ENCODE measurements at regions not wholly inside any gene's neighbourhood (a gene's known extent, or its start where the extent isn't known, plus 50 kb on each side); places are given as distances from the start of the nearest gene placed in this dataset.

DNA sequence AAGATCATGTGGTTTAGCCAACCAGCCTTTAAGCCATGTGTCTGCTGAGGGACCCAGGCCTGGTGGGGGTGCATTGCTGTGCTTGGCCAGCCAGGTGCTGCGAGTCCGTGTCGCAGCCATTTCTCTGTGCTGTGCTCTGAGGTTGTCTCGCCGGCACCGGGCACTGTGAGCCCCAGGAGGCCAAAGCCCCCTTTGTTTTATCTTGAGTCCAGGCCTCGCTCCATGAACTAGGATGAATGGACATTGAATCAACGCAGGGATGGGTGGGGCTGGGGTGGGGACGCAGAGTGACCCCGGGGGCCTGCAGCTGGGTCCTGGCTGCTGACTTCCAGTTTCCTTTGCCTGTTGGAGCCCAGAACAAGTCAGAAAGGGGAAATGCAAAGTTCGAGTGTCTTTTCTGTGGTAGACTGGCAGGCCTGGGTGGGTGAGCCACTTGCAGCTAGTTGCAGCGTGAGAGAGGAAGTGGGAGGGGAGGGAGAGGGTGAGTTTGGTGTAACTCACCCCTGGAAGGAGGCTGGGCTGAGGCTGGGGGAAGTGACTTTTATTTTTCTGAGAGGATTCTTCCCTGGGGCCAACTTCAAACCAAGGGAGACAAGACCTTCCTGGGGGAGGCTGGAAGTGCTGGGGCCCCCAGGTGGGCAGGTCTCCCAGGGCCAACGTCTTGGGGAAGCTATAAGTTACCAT, 324.7 kb downstream of the SEC14L1 start:
- Histone ChIP-seq H3K4me1 (ENCODE audit: control insufficient read depth, insufficient read depth, low read length, poor library complexity, severe bottlenecking) (peaks cover 98% of the 10 kb centered on the region), H3K36me3 (ENCODE audit: control insufficient read depth, insufficient read depth, low read length) (peaks cover 34% of the 10 kb centered on the region), H3K27ac (ENCODE audit: insufficient read depth, low read length, poor library complexity, severe bottlenecking) (peak overlapping the region; percentile 91), H3K9me3 (ENCODE audit: control insufficient read depth in 2 of 2, low read length in 2 of 2) (no peaks in the 10 kb centered on the region), H3K27me3 (ENCODE audit: control insufficient read depth, insufficient read depth, low read length) (no peaks in the 10 kb centered on the region), H3K4me3 (ENCODE audit: low read depth, low read length) (peak overlapping the region; percentile 49)
- Mint-ChIP-seq H3K4me3 (peak overlapping the region; percentile 43 to 89 (median 84)), H3K4me1 (peaks cover 12 to 95% (median 59%) of the 10 kb centered on the region in 4 donors), H3K36me3 (peaks cover 47% of the 10 kb centered on the region), H3K27me3 (no peaks in the 10 kb centered on the region), H3K9me3 (peaks cover 0 to 5% (median 0%) of the 10 kb centered on the region in 7 donors), H3K27ac (peak overlapping the region; percentile 95 to 98 (median 96))
- ATAC-seq (ENCODE audit: low read depth in 2 of 2): peak; percentile 92 to 93
- DNase-seq: peak; percentile 61 to 94 (median 82)

DNA sequence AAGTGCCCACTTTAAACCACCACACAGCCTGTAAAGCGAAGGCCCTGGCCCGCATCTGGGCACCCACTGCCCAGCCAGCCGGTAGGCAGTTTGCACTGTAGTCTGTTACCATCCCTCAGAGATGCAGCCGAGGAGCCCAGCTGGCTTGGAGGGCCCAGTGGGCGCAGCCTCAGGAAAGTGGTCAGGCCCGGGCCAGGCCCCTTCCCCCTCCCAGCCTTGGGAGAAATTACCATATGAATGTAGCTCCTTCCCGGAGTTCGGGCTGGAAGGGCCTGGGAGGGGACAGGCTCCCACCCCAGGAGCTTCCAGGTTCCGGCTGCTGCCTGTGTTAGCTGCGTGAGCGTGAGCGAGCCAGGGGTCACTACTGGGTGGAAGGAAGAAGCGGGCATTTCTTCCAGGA, 325.4 kb downstream of the SEC14L1 start:
- H3K27ac ChIP-seq (ENCODE audit: insufficient read depth, low read length, poor library complexity, severe bottlenecking): peak overlapping the region; percentile 91
- Mint-ChIP-seq H3K9me3 (peaks cover 0 to 5% (median 0%) of the 10 kb centered on the region in 7 donors), H3K36me3 (peaks cover 51% of the 10 kb centered on the region), H3K27ac (peak overlapping the region; percentile 92 to 98 (median 95)), H3K4me3 (peak overlapping the region; percentile 43 to 89 (median 84)), H3K4me1 (peaks cover 12 to 96% (median 59%) of the 10 kb centered on the region in 4 donors), H3K27me3 (no peaks in the 10 kb centered on the region)
- no peak for DNase-seq
- peaks cover 41% of the 10 kb centered on the region for H3K36me3 ChIP-seq (ENCODE audit: control insufficient read depth, insufficient read depth, low read length)
- H3K9me3 ChIP-seq (ENCODE audit: control insufficient read depth in 2 of 2, low read length in 2 of 2): no peaks in the 10 kb centered on the region
- H3K4me1 ChIP-seq (ENCODE audit: control insufficient read depth, insufficient read depth, low read length, poor library complexity, severe bottlenecking): peaks cover 98% of the 10 kb centered on the region
- H3K27me3 ChIP-seq (ENCODE audit: control insufficient read depth, insufficient read depth, low read length): no peaks in the 10 kb centered on the region
- H3K4me3 ChIP-seq (ENCODE audit: low read depth, low read length): peak overlapping the region; percentile 18
- ATAC-seq (ENCODE audit: low read depth in 2 of 2): no peak

DNA sequence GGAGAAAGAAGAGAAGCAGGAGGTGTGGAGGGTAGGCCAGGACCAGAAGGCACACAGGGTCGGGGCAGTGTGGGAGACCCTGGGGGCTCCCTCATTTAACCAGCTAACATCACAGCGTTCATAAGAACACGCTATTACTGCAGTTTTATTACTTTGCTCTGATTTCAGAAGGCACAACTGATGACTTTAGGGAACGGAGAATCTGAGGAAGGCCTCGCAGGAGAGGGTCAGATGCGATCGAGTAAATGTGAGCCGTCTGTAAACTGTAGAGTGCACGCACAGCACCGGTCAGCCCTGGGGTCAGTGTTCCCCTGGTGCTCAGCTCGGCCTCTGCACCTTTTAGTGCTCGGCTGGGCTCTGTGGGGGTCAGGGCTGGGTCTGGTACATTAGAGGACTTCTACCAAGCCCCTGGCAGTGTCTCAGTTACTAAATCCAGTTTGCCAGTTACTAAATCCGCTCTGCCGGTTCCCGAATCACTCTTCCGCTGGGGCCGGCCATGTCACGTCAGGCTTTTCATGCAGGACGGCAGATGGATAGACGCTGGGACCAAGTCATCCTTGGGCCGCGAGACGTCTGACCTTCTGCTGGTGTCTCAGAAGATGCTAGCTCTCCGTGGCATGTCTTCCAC, 325.9 kb downstream of the SEC14L1 start:
- Mint-ChIP-seq H3K4me1 (peaks cover 8 to 96% (median 56%) of the 10 kb centered on the region in 4 donors), H3K36me3 (peaks cover 53% of the 10 kb centered on the region), H3K9me3 (peaks cover 0 to 5% (median 0%) of the 10 kb centered on the region in 7 donors), H3K27ac (peak overlapping the region; percentile 92 to 98 (median 95)), H3K27me3 (no peaks in the 10 kb centered on the region), H3K4me3 (peak overlapping the region; percentile 43 to 89 (median 84))
- ATAC-seq (ENCODE audit: low read depth in 2 of 2) (no peak), DNase-seq (no peak)
- no peaks in the 10 kb centered on the region for H3K9me3 ChIP-seq (ENCODE audit: control insufficient read depth in 2 of 2, low read length in 2 of 2)
- H3K27ac ChIP-seq (ENCODE audit: insufficient read depth, low read length, poor library complexity, severe bottlenecking): peak overlapping the region; percentile 91
- H3K4me3 ChIP-seq (ENCODE audit: low read depth, low read length): peak overlapping the region; percentile 18
- H3K36me3 ChIP-seq (ENCODE audit: control insufficient read depth, insufficient read depth, low read length): peaks cover 44% of the 10 kb centered on the region
- peaks cover 98% of the 10 kb centered on the region for H3K4me1 ChIP-seq (ENCODE audit: control insufficient read depth, insufficient read depth, low read length, poor library complexity, severe bottlenecking)
- no peaks in the 10 kb centered on the region for H3K27me3 ChIP-seq (ENCODE audit: control insufficient read depth, insufficient read depth, low read length)

DNA sequence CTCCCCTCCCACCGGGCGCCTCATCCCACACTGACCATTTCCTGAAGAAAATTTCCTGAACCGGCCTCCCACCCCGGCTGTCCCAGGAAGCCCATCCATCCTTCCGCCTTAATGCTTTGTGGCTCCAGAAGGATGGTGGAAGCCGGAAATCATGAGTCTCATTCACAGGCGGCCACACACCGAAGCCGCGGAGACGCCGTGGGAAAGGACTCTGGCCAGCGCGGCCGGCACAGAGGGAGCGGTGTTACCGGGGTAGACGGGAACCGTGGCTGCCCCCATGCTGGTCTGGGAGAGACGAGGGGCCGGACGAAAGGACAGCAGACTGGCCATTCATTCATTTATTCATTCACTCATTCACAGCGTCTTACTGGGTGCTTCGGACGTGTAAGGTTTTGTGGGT, 326.8 kb downstream of the SEC14L1 start:
- Histone ChIP-seq H3K4me3 (ENCODE audit: low read depth, low read length) (no peak overlapping the region), H3K27ac (ENCODE audit: insufficient read depth, low read length, poor library complexity, severe bottlenecking) (peak overlapping the region; percentile 43), H3K4me1 (ENCODE audit: control insufficient read depth, insufficient read depth, low read length, poor library complexity, severe bottlenecking) (peaks cover 98% of the 10 kb centered on the region), H3K36me3 (ENCODE audit: control insufficient read depth, insufficient read depth, low read length) (peaks cover 47% of the 10 kb centered on the region), H3K27me3 (ENCODE audit: control insufficient read depth, insufficient read depth, low read length) (no peaks in the 10 kb centered on the region), H3K9me3 (ENCODE audit: control insufficient read depth in 2 of 2, low read length in 2 of 2) (no peaks in the 10 kb centered on the region)
- H3K9me3 Mint-ChIP-seq: peaks cover 0 to 5% (median 0%) of the 10 kb centered on the region in 7 donors
- ATAC-seq (ENCODE audit: low read depth in 2 of 2) (no peak), DNase-seq (no peak)
- H3K4me1 Mint-ChIP-seq: peaks cover 16 to 96% (median 59%) of the 10 kb centered on the region in 4 donors
- H3K4me3 Mint-ChIP-seq: peak overlapping the region in 2 of 4 donors; percentile 43 to 82
- peaks cover 56% of the 10 kb centered on the region for H3K36me3 Mint-ChIP-seq
- H3K27me3 Mint-ChIP-seq: no peaks in the 10 kb centered on the region
- peak overlapping the region in 1 of 3 donors; percentile 97 for H3K27ac Mint-ChIP-seq

DNA sequence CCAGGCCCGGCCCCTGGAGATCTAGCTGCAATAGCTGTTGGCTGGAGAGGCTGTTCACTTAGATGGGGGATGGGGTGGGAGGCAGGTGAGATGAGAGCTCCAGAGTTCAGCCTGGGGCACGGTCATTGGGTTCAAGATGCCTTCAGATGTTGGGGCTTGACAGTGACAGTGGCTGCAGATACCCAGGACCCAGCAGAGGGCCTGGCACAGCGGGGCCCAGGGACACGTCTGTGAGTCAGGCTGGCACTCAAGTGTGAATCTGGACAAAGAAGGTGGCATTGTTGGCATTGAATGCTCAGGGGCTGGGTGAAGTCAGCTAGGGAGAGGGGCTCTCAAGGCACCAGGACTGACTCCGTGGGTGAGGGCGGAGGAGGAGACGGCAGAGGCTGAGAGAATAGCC, 328.1 kb downstream of the SEC14L1 start:
- no peak overlapping the region for H3K4me3 ChIP-seq (ENCODE audit: low read depth, low read length)
- Mint-ChIP-seq H3K4me1 (peaks cover 25 to 98% (median 62%) of the 10 kb centered on the region in 4 donors), H3K9me3 (peaks cover 0 to 5% (median 0%) of the 10 kb centered on the region in 7 donors), H3K4me3 (peak overlapping the region; percentile 54 to 82 (median 66)), H3K27me3 (no peaks in the 10 kb centered on the region), H3K36me3 (peaks cover 62% of the 10 kb centered on the region), H3K27ac (peak overlapping the region; percentile 91 to 97 (median 96))
- H3K9me3 ChIP-seq (ENCODE audit: control insufficient read depth in 2 of 2, low read length in 2 of 2): no peaks in the 10 kb centered on the region
- peaks cover 44% of the 10 kb centered on the region for H3K36me3 ChIP-seq (ENCODE audit: control insufficient read depth, insufficient read depth, low read length)
- no peak for ATAC-seq (ENCODE audit: low read depth in 2 of 2)
- peak overlapping the region; percentile 47 for H3K27ac ChIP-seq (ENCODE audit: insufficient read depth, low read length, poor library complexity, severe bottlenecking)
- no peak for DNase-seq
- H3K27me3 ChIP-seq (ENCODE audit: control insufficient read depth, insufficient read depth, low read length): no peaks in the 10 kb centered on the region
- peaks cover 98% of the 10 kb centered on the region for H3K4me1 ChIP-seq (ENCODE audit: control insufficient read depth, insufficient read depth, low read length, poor library complexity, severe bottlenecking)

DNA sequence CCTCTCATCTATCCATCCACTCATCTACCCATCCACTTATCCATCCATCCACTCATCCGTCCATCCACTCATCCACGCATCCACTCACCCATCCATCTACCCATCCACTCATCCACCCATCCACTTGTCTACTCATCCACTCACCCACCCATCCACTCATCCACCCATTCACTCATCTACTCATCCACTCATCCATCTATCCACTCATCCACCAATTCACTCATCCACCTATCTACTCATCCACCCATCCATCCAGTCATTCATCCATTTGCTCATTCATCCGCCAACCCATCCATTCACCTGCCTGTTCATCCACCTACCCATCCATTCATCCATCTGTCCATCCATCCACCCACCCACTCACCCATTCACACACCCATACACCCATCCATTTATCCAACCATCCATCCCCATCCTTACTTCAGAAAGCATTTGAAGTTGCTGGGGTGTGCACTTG, 329.6 kb downstream of the SEC14L1 start:
- H3K4me3 ChIP-seq (ENCODE audit: low read depth, low read length): peak overlapping the region; percentile 33
- H3K36me3 ChIP-seq (ENCODE audit: control insufficient read depth, insufficient read depth, low read length): peaks cover 44% of the 10 kb centered on the region
- ATAC-seq (ENCODE audit: low read depth in 2 of 2) (no peak), DNase-seq (no peak)
- peaks cover 0 to 5% (median 0%) of the 10 kb centered on the region in 7 donors for H3K9me3 Mint-ChIP-seq
- H3K4me1 ChIP-seq (ENCODE audit: control insufficient read depth, insufficient read depth, low read length, poor library complexity, severe bottlenecking): peaks cover 98% of the 10 kb centered on the region
- no peaks in the 10 kb centered on the region for H3K9me3 ChIP-seq (ENCODE audit: control insufficient read depth in 2 of 2, low read length in 2 of 2)
- no peaks in the 10 kb centered on the region for H3K27me3 Mint-ChIP-seq
- H3K27ac Mint-ChIP-seq: peak overlapping the region; percentile 27 to 98 (median 72)
- H3K27me3 ChIP-seq (ENCODE audit: control insufficient read depth, insufficient read depth, low read length): no peaks in the 10 kb centered on the region
- peaks cover 63% of the 10 kb centered on the region for H3K36me3 Mint-ChIP-seq
- H3K27ac ChIP-seq (ENCODE audit: insufficient read depth, low read length, poor library complexity, severe bottlenecking): peak overlapping the region; percentile 71
- peak overlapping the region in 3 of 4 donors; percentile 36 to 84 (median 76) for H3K4me3 Mint-ChIP-seq
- peaks cover 29 to 98% (median 68%) of the 10 kb centered on the region in 4 donors for H3K4me1 Mint-ChIP-seq

DNA sequence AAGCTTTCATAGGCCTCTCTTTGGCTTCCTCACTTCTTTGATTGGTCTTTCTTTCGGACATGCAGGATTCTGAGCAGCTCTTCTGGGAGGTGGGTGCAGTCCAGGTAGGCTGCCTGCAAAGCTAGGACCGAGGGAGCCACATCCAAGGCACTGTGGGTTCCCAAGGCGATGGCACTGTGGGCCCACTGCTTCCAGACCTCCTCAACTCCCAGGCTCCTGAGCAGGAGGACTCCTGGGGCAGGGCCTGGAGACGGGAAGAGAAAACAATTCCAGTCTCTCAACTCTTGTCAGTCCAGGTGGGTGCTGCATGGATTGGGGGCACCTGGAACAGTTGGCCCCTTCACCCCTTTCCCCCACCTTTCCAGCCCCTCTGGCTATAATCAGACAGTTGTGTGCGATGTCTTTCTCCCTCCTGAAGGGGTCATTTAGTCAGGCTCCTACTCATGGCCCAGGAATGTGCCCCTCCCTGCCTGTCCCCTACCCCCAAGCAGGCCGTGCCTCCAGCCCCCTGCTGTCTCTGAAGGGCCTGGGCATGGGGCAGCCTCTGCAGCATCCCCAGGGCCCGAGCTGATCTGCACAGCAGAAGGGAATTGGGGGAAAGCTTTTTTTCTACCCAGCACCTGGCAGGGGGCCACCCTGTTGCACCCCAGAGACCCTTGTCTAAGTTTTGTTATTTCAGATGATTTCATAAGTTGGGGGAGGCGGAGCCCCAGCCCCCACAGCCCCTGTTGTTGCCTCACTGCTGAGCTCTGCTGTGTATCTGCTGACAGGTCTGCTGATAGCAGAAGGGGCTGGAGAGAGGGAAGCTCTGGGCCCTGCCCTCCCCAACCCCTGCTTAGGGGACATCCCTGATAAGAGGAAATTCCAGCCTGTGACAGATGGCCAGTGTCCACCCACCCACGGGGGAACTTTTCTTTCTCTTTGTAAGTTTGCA, 330.3 kb downstream of the SEC14L1 start:
- Histone ChIP-seq H3K27ac (ENCODE audit: insufficient read depth, low read length, poor library complexity, severe bottlenecking) (peak overlapping the region; percentile 71), H3K4me3 (ENCODE audit: low read depth, low read length) (peak overlapping the region; percentile 33), H3K9me3 (ENCODE audit: control insufficient read depth in 2 of 2, low read length in 2 of 2) (no peaks in the 10 kb centered on the region), H3K27me3 (ENCODE audit: control insufficient read depth, insufficient read depth, low read length) (no peaks in the 10 kb centered on the region), H3K4me1 (ENCODE audit: control insufficient read depth, insufficient read depth, low read length, poor library complexity, severe bottlenecking) (peaks cover 98% of the 10 kb centered on the region), H3K36me3 (ENCODE audit: control insufficient read depth, insufficient read depth, low read length) (peaks cover 48% of the 10 kb centered on the region)
- H3K4me3 Mint-ChIP-seq: peak overlapping the region; percentile 70 to 84 (median 77)
- H3K9me3 Mint-ChIP-seq: peaks cover 0 to 5% (median 0%) of the 10 kb centered on the region in 7 donors
- peak overlapping the region; percentile 89 to 98 (median 92) for H3K27ac Mint-ChIP-seq
- no peak for ATAC-seq (ENCODE audit: low read depth in 2 of 2)
- no peak for DNase-seq
- peaks cover 29 to 98% (median 67%) of the 10 kb centered on the region in 4 donors for H3K4me1 Mint-ChIP-seq
- peaks cover 59% of the 10 kb centered on the region for H3K36me3 Mint-ChIP-seq
- H3K27me3 Mint-ChIP-seq: no peaks in the 10 kb centered on the region
